ENCODE measurements at regions not wholly inside any gene's neighbourhood (a gene's known extent, or its start where the extent isn't known, plus 50 kb on each side); places are given as distances from the start of the nearest gene placed in this dataset.

GRCh38 chr2:6617794-6618193, 247.9 kb downstream of the CMPK2 start:
- ATAC-seq, result no peak
- Histone ChIP-seq H3K27me3 (no peaks in the 10 kb centered on the region), H3K27ac (no peak overlapping the region), H3K4me3 (no peak overlapping the region), H3K9me3 (no peaks in the 10 kb centered on the region), H3K4me1 (no peaks in the 10 kb centered on the region), H3K36me3 (no peaks in the 10 kb centered on the region)
- TF ChIP-seq CTCF (IDR thresholded peaks at IDR 0.05), result no peak
- intact Hi-C loops (cut with DNase I), result no loop called here
- DNase-seq, result no peak

GRCh38 chr2:6618201-6618600, 247.5 kb downstream of the CMPK2 start:
- H3K4me3 ChIP-seq, result no peak overlapping the region
- H3K4me1 ChIP-seq, result no peaks in the 10 kb centered on the region
- H3K36me3 ChIP-seq, result no peaks in the 10 kb centered on the region
- DNase-seq (no peak), ATAC-seq (no peak)
- H3K27ac ChIP-seq, result no peak overlapping the region
- intact Hi-C loops (cut with DNase I), result no loop called here
- H3K27me3 ChIP-seq, result no peaks in the 10 kb centered on the region
- no peak for TF ChIP-seq CTCF (IDR thresholded peaks at IDR 0.05)
- H3K9me3 ChIP-seq, result no peaks in the 10 kb centered on the region

- Histone ChIP-seq H3K36me3 (no peaks in the 10 kb centered on the region), H3K27me3 (no peaks in the 10 kb centered on the region), H3K4me1 (no peaks in the 10 kb centered on the region), H3K4me3 (no peak overlapping the region), H3K9me3 (no peaks in the 10 kb centered on the region), H3K27ac (no peak overlapping the region)
- DNase-seq (no peak), ATAC-seq (no peak)
- intact Hi-C loops (cut with DNase I), result no loop called here
- TF ChIP-seq CTCF (IDR thresholded peaks at IDR 0.05), result no peak
Measured at GRCh38 chr2:6623746-6624145, 242.0 kb downstream of the CMPK2 start.

GRCh38 chr2:6626401-6627012, 239.2 kb downstream of the CMPK2 start:
- DNase-seq, result no peak
- no peak for TF ChIP-seq CTCF (IDR thresholded peaks at IDR 0.05)
- H3K27me3 ChIP-seq, result no peaks in the 10 kb centered on the region
- no peaks in the 10 kb centered on the region for H3K9me3 ChIP-seq
- no peak overlapping the region for H3K4me3 ChIP-seq
- H3K4me1 ChIP-seq, result no peaks in the 10 kb centered on the region
- H3K27ac ChIP-seq, result no peak overlapping the region
- intact Hi-C loops (cut with DNase I), result no loop called here
- ATAC-seq, result no peak
- no peaks in the 10 kb centered on the region for H3K36me3 ChIP-seq

- no peak for ATAC-seq
- H3K9me3 ChIP-seq, result no peaks in the 10 kb centered on the region
Measured at GRCh38 chr2:6627316-6627715, 238.4 kb downstream of the CMPK2 start.

More at GRCh38 chr2:6627316-6627715, 238.4 kb downstream of the CMPK2 start:
- H3K27ac ChIP-seq, result no peak overlapping the region
- H3K27me3 ChIP-seq, result no peaks in the 10 kb centered on the region
- no peak for TF ChIP-seq CTCF (IDR thresholded peaks at IDR 0.05)
- intact Hi-C loops (cut with DNase I), result no loop called here
- no peak overlapping the region for H3K4me3 ChIP-seq
- no peaks in the 10 kb centered on the region for H3K36me3 ChIP-seq
- no peak for DNase-seq
- no peaks in the 10 kb centered on the region for H3K4me1 ChIP-seq
